ENCODE measurements at regions not wholly inside any gene's neighbourhood (a gene's known extent, or its start where the extent isn't known, plus 50 kb on each side); places are given as distances from the start of the nearest gene placed in this dataset.

DNA sequence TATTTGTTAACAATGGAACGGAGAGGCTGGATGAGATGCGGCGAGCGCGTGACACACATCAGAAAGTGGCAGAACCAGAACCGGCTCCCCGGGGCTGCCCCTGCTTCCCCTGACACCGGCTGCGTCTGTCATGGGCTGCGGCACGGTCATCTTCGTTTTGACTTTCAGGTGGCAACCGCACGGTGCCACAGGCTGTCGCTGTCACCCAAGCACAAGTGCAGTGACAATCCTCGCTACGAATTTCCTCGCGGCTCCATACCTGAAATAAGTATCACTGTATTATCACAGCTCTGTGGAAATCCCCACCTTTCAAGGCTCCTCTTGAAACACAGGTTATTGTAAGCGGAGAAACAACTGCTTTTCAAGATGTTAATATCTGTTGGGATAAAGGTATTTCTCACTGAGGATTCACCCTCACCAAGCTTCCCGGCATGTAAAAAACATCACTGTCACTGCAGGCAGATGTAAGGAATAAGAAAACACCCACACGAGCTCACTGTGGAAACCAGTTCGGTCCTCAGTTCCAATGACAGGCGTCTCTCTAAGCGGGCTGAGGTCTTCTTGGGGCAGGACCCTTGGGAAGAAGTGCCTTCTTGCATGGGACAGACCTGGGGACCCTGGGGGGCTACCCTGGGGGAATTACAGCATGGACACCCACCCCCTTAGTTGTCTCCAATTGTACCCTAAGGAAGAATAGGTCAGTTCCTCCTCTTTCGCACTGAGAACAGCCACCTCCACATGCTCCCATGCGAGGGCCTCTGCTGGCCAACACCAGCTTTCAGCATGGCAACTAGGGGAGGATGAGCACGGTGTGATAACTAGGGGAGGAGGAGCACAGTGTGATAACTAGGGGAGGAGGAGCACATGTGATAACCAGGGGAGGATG, 86.3 kb downstream of the DACT2 start:
- Histone ChIP-seq H3K27me3 (no peaks in the 10 kb centered on the region), H3K4me1 (no peaks in the 10 kb centered on the region), H3K9me3 (no peaks in the 10 kb centered on the region), H3K36me3 (ENCODE audit: low read depth, missing control alignments) (no peaks in the 10 kb centered on the region), H3K27ac (no peak overlapping the region), H3K4me3 (no peak overlapping the region)
- no peak for DNase-seq
- intact Hi-C loops (cut with DNase I; ENCODE audit: low total_unique reads): no loop called here
- no peak for TF ChIP-seq POLR2A (IDR thresholded peaks at IDR 0.05)
- TF ChIP-seq, protein P1, sequence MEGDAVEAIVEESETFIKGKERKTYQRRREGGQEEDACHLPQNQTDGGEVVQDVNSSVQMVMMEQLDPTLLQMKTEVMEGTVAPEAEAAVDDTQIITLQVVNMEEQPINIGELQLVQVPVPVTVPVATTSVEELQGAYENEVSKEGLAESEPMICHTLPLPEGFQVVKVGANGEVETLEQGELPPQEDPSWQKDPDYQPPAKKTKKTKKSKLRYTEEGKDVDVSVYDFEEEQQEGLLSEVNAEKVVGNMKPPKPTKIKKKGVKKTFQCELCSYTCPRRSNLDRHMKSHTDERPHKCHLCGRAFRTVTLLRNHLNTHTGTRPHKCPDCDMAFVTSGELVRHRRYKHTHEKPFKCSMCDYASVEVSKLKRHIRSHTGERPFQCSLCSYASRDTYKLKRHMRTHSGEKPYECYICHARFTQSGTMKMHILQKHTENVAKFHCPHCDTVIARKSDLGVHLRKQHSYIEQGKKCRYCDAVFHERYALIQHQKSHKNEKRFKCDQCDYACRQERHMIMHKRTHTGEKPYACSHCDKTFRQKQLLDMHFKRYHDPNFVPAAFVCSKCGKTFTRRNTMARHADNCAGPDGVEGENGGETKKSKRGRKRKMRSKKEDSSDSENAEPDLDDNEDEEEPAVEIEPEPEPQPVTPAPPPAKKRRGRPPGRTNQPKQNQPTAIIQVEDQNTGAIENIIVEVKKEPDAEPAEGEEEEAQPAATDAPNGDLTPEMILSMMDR (IDR thresholded peaks at IDR 0.05): no peak
- 82 to 92% methylated on average over 26 to 28 of the region's 28 CpGs for WGBS, 2 donors

DNA sequence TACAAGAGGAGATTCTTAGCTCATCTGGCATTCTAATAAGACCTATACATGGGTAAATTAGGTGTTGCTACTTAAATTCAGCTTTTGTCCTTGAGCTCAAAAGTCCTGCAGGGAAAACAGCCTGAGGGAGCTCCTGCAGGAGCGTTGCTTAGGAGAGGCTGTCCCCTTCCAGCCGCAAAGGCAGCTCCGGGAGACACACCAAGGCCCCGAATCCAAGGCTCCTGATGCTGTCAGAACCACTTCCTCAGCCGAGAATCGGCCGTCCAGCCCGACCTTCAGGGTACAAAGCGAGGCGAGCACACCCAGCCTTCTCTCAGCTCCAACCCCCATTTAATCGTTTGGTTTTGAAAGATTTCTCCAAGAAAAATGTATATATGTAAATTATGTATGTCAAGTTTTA, 87.0 kb downstream of the DACT2 start:
- Histone ChIP-seq H3K36me3 (ENCODE audit: low read depth, missing control alignments) (no peaks in the 10 kb centered on the region), H3K27me3 (no peaks in the 10 kb centered on the region), H3K4me3 (no peak overlapping the region), H3K9me3 (no peaks in the 10 kb centered on the region), H3K27ac (no peak overlapping the region), H3K4me1 (no peaks in the 10 kb centered on the region)
- no peak for TF ChIP-seq POLR2A (IDR thresholded peaks at IDR 0.05)
- TF ChIP-seq, protein P1 (IDR thresholded peaks at IDR 0.05): no peak
- intact Hi-C loops (cut with DNase I; ENCODE audit: low total_unique reads): no loop called here
- 58 to 60% methylated on average over 11 of the region's 11 CpGs for WGBS, 2 donors
- DNase-seq: no peak

DNA sequence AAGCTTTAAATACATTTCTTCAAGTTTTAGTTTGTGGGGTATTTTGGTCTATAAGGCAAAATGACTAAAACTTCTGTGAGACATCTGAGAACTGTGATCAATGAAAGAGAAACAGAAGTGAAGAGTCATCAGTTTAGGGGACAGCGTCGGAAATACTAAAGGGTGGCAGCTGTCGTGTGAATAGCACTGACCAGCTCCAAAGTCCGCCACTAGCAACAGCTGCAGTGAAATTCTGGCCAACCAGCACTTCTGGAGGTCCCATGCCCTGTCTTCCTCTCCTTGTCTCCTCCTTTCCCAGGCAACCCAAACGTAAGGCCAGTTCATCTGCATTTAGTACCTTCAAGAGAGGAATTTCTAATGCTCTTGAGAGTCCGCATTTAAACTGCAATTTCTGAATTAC, 87.5 kb downstream of the DACT2 start:
- no peak overlapping the region for H3K27ac ChIP-seq
- intact Hi-C loops (cut with DNase I; ENCODE audit: low total_unique reads): no loop called here
- no peak overlapping the region for H3K4me3 ChIP-seq
- H3K9me3 ChIP-seq: no peaks in the 10 kb centered on the region
- TF ChIP-seq, protein P1 (IDR thresholded peaks at IDR 0.05): no peak
- TF ChIP-seq POLR2A (IDR thresholded peaks at IDR 0.05): no peak
- no peak for DNase-seq
- no peaks in the 10 kb centered on the region for H3K36me3 ChIP-seq (ENCODE audit: low read depth, missing control alignments)
- no peaks in the 10 kb centered on the region for H3K27me3 ChIP-seq
- no peaks in the 10 kb centered on the region for H3K4me1 ChIP-seq
- WGBS, 2 donors: 63 to 71% methylated on average over 6 of the region's 6 CpGs

DNA sequence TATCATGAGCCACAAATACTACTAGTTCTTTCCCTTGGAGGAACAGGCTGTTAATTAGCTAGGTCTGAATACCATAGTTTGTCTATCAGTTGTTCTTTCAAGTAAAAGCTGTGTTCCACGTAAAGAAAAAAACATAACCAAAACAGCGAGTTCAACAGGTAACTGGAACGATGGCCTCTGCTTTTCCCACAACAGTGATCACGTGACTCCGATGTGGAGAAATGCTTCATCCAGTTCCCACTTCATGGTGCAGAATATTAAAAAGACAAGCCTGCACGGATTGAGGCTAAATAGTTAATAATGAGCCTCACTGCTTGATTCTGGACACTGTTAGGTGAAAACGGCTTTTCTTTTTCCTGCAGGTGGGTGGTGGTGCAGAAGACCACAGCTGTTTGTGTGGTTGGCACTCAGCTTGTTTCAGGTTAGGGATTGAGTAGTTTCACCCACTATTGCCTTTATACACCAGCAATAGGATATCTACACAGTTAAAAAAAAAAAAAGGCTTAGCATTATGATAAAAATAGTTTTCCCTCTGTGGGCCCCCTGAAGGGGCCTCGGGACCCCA, 88.1 kb downstream of the DACT2 start:
- intact Hi-C loops (cut with DNase I; ENCODE audit: low total_unique reads): no loop called here
- Histone ChIP-seq H3K27ac (no peak overlapping the region), H3K36me3 (ENCODE audit: low read depth, missing control alignments) (no peaks in the 10 kb centered on the region), H3K4me1 (no peaks in the 10 kb centered on the region), H3K4me3 (no peak overlapping the region), H3K9me3 (no peaks in the 10 kb centered on the region), H3K27me3 (no peaks in the 10 kb centered on the region)
- 55 to 65% methylated on average over 8 of the region's 8 CpGs for WGBS, 2 donors
- TF ChIP-seq, protein P1 (IDR thresholded peaks at IDR 0.05): no peak
- no peak for TF ChIP-seq POLR2A (IDR thresholded peaks at IDR 0.05)
- no peak for DNase-seq

Data from testis (tissue), 2 donors.